ENCODE measurements at regions not wholly inside any gene's neighbourhood (a gene's known extent, or its start where the extent isn't known, plus 50 kb on each side); places are given as distances from the start of the nearest gene placed in this dataset.

DNA sequence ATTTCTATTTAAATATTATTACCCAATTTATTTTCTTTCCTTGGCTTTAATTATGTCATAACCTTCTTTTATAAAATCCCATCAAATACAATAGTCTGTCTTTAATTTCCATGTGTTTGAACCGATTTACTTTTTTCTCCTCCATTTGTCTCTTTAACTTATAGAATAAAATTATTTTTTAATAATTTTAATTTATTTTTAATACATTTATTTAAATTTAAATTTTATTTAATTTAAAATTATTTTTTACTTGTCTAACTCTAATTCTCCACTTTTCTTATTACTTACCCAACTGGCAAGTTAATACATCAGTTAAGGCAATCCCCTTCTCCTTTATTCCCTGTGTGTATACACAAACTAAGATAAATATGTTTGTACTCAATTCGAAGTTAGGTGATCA lies 817.6 kb upstream of the NR2F2 start:
- H3K4me3 ChIP-seq (ENCODE audit: low read depth, low read length): no peak overlapping the region
- TF ChIP-seq, protein P1, sequence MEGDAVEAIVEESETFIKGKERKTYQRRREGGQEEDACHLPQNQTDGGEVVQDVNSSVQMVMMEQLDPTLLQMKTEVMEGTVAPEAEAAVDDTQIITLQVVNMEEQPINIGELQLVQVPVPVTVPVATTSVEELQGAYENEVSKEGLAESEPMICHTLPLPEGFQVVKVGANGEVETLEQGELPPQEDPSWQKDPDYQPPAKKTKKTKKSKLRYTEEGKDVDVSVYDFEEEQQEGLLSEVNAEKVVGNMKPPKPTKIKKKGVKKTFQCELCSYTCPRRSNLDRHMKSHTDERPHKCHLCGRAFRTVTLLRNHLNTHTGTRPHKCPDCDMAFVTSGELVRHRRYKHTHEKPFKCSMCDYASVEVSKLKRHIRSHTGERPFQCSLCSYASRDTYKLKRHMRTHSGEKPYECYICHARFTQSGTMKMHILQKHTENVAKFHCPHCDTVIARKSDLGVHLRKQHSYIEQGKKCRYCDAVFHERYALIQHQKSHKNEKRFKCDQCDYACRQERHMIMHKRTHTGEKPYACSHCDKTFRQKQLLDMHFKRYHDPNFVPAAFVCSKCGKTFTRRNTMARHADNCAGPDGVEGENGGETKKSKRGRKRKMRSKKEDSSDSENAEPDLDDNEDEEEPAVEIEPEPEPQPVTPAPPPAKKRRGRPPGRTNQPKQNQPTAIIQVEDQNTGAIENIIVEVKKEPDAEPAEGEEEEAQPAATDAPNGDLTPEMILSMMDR (IDR thresholded peaks at IDR 0.05; ENCODE audit: low read depth, low read length): no peak

- TF ChIP-seq, protein P1 (IDR thresholded peaks at IDR 0.05; ENCODE audit: low read depth, low read length): no peak
- H3K4me3 ChIP-seq (ENCODE audit: low read depth, low read length): no peak overlapping the region
Measured at GRCh38 chr15:95519887-95520286, 810.6 kb upstream of the NR2F2 start.

- H3K4me3 ChIP-seq (ENCODE audit: low read depth, low read length): no peak overlapping the region
- TF ChIP-seq, protein P1 (IDR thresholded peaks at IDR 0.05; ENCODE audit: low read depth, low read length): no peak
Measured at GRCh38 chr15:95520511-95520910, 810.0 kb upstream of the NR2F2 start.

DNA sequence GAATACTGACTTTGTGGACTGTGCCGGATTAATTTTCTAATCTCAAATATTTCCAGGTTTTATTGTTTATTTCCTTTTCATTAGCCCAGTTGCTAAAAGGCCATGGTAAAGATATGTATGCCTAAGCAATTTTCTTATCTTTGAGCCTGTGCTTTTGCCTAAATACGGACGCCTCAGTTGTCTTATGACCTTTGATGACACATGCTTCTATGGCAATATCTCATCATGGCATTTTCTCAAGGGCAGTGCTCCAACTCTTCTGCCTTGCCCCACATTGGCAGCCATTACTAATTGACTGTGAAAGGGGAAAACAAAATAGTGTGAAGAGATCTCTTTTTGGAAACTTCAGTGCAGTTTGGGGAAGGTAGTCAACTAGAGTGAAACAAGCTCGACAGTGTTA lies 809.6 kb upstream of the NR2F2 start:
- TF ChIP-seq, protein P1 (IDR thresholded peaks at IDR 0.05; ENCODE audit: low read depth, low read length): no peak
- no peak overlapping the region for H3K4me3 ChIP-seq (ENCODE audit: low read depth, low read length)

DNA sequence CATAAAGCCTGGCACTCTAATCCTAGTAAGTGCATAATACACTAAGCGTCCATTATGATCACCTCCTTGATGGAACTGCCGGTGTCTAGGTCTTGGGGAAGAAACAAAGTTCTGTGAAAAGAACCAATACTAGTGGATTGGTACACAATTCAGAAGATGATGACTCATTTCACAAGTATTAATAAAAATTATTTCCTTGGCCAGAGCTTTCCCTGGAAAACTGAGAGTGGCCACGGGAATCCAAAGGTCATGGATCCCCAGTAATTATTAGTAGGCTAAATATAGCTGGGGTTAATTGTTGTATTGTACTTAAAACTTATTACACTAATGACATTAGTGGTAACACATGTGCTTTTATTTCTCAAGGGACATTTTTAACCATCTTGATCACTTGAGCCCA lies 808.0 kb upstream of the NR2F2 start:
- H3K4me3 ChIP-seq (ENCODE audit: low read depth, low read length): no peak overlapping the region
- TF ChIP-seq, protein P1 (IDR thresholded peaks at IDR 0.05; ENCODE audit: low read depth, low read length): no peak

DNA sequence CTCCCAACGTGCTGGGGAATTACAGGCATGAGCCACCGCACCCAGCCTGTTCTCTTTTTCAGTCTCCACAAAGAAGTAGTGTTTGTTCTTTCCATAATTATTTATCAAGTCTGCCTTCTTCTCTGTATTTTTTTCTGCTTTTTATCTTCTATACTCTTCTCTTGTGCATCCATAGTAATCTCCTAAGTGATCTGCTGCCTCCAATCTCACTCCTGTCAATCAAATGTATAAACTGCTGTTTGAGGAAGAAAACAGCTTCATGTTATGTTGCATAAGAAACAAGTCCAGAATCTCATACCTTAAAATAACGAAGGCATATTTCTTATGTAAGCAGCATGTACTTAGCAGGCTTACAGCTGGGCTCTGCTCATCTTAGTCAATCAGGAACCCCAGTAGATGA lies 801.6 kb upstream of the NR2F2 start:
- TF ChIP-seq, protein P1 (IDR thresholded peaks at IDR 0.05; ENCODE audit: low read depth, low read length): no peak
- H3K4me3 ChIP-seq (ENCODE audit: low read depth, low read length): no peak overlapping the region

- H3K4me3 ChIP-seq (ENCODE audit: low read depth, low read length): no peak overlapping the region
- TF ChIP-seq, protein P1 (IDR thresholded peaks at IDR 0.05; ENCODE audit: low read depth, low read length): no peak
Measured at GRCh38 chr15:95536638-95537037, 793.9 kb upstream of the NR2F2 start.
